GM23338 (cell line): ENCODE measurements at regions not wholly inside any gene's neighbourhood (a gene's known extent, or its start where the extent isn't known, plus 50 kb on each side); places are given as distances from the start of the nearest gene placed in this dataset.

Source experiments
- ATAC-seq: fragments of 200-7000 bp; cut with Tn5 transposase; 3 replicates; pipeline ENCODE4 v1.9.1; 2020
- DNase-seq: peaks from one replicate; pipeline ENCODE4 v3.0.0-alpha.2; 2015; ENCODE audit warnings: low spot score
- H2AFZ ChIP-seq: fragments of 200-600 bp; sonication (generic); 2 replicates; pipeline ENCODE4 v1.8.0; 2016; ENCODE audit warnings: antibody characterized with exemption, mild to moderate bottlenecking, moderate library complexity
- H3F3A ChIP-seq: fragments of 200-600 bp; sonication (generic); replicated peaks from 2 replicates; pipeline ENCODE4 v1.8.0; 2017; ENCODE audit warnings: antibody characterized with exemption, mixed run types, low read depth
- H3K27ac ChIP-seq: fragments of 200-600 bp; sonication (generic); 2 replicates; pipeline ENCODE4 v1.6.1; 2016; ENCODE audit warnings: low read depth
- H3K27me3 ChIP-seq: fragments of 200-600 bp; sonication (generic); 2 replicates; pipeline ENCODE4 v1.8.0; 2016; ENCODE audit warnings: mild to moderate bottlenecking, mixed run types, moderate library complexity; ENCODE audit not compliant: insufficient read depth
- H3K36me3 ChIP-seq: fragments of 200-600 bp; sonication (generic); 2 replicates; pipeline ENCODE4 v1.8.0; 2016; ENCODE audit warnings: mild to moderate bottlenecking; ENCODE audit not compliant: insufficient read depth
- H3K4me1 ChIP-seq: fragments of 200-600 bp; sonication (generic); 2 replicates; pipeline ENCODE4 v1.8.0; 2016; ENCODE audit warnings: mild to moderate bottlenecking, moderate library complexity; ENCODE audit not compliant: insufficient read depth
- H3K4me2 ChIP-seq: fragments of 200-600 bp; sonication (generic); 2 replicates; pipeline ENCODE4 v1.7.1; 2017; ENCODE audit warnings: mixed run types
- H3K4me3 ChIP-seq: fragments of 200-600 bp; sonication (generic); 2 replicates; pipeline ENCODE4 v1.6.1; 2016; ENCODE audit warnings: mixed run types
- H3K79me2 ChIP-seq: fragments of 200-600 bp; sonication (generic); replicated peaks from 2 replicates; pipeline ENCODE4 v1.8.0; 2017; ENCODE audit warnings: mild to moderate bottlenecking; ENCODE audit not compliant: insufficient read depth
- H3K9me2 ChIP-seq: fragments of 200-600 bp; sonication (generic); 2 replicates; pipeline ENCODE4 v1.8.0; 2017; ENCODE audit not compliant: insufficient read depth
- H4K20me1 ChIP-seq: fragments of 200-600 bp; sonication (generic); replicated peaks from 2 replicates; pipeline ENCODE4 v1.8.0; 2017; ENCODE audit warnings: mild to moderate bottlenecking; ENCODE audit not compliant: insufficient read depth
- H3K27ac Mint-ChIP-seq: 2 replicates; pipeline ENCODE4 v1.8.0; 2020; ENCODE audit warnings: inconsistent platforms, mild to moderate bottlenecking, moderate library complexity, mixed read lengths
- H3K27me3 Mint-ChIP-seq: 3 replicates; pipeline ENCODE4 v1.8.0; 2022; ENCODE audit warnings: low read depth, mild to moderate bottlenecking, moderate library complexity, mixed read lengths, inconsistent platforms; ENCODE audit not compliant: insufficient read depth, poor library complexity
- H3K36me3 Mint-ChIP-seq: 3 replicates; pipeline ENCODE4 v1.8.0; 2021; ENCODE audit warnings: low read depth, mild to moderate bottlenecking, inconsistent platforms, moderate library complexity, mixed read lengths
- H3K4me1 Mint-ChIP-seq: 3 replicates; pipeline ENCODE4 v1.8.0; 2020; ENCODE audit warnings: mild to moderate bottlenecking, inconsistent platforms, mixed read lengths
- H3K4me3 Mint-ChIP-seq: 3 replicates; pipeline ENCODE4 v1.8.0; 2021; ENCODE audit warnings: moderate library complexity, mild to moderate bottlenecking, inconsistent platforms, mixed read lengths
- H3K9me3 Mint-ChIP-seq: 3 replicates; pipeline ENCODE4 v1.8.0; 2020; ENCODE audit warnings: moderate library complexity, mild to moderate bottlenecking, inconsistent platforms, mixed read lengths
- CREB1 ChIP-seq: fragments of 250-450 bp; sonication (Bioruptor Pico); IDR thresholded peaks from 2 replicates; pipeline ENCODE4 v1.5.0; 2020; ENCODE audit warnings: low read depth, mild to moderate bottlenecking, moderate library complexity
- CTCF ChIP-seq, 2 experiments: fragments of 200-600 bp in 1 of 2; sonication (generic) in 1 of 2; conservative IDR thresholded peaks; 2 replicates each; pipeline versions ENCODE4 v1.5.1 to v1.6.1; 2016 to 2017; ENCODE audit warnings: antibody characterized with exemption in 2 of 2, low read depth in 2 of 2, mild to moderate bottlenecking in 2 of 2, moderate library complexity in 1 of 2
- ETS1 ChIP-seq: IDR thresholded peaks from 2 replicates; pipeline ENCODE4 v1.6.1; 2016; ENCODE audit warnings: antibody characterized with exemption
- EZH2 ChIP-seq: fragments of 200-600 bp; sonication (generic); IDR thresholded peaks from one replicate; pipeline ENCODE4 v1.8.0; 2017; ENCODE audit warnings: antibody characterized with exemption, mild to moderate bottlenecking, low read depth; ENCODE audit not compliant: unreplicated experiment
- EZH2phosphoT487 ChIP-seq: fragments of 200-600 bp; sonication (generic); IDR thresholded peaks from one replicate; pipeline ENCODE4 v1.8.1; 2018; ENCODE audit warnings: antibody characterized with exemption; ENCODE audit not compliant: unreplicated experiment
- JUNB ChIP-seq: IDR thresholded peaks from one replicate; pipeline ENCODE4 v1.6.1; 2016; ENCODE audit warnings: antibody characterized with exemption; ENCODE audit not compliant: unreplicated experiment
- NANOG ChIP-seq: IDR thresholded peaks from 2 replicates; pipeline ENCODE4 v1.6.1; 2016; ENCODE audit warnings: antibody characterized with exemption, borderline replicate concordance
- POLR2AphosphoS5 ChIP-seq: IDR thresholded peaks from 2 replicates; pipeline ENCODE4 v1.6.1; 2016; ENCODE audit warnings: antibody characterized with exemption, low read depth
- REST ChIP-seq: IDR thresholded peaks from one replicate; pipeline ENCODE4 v1.6.1; 2018; ENCODE audit warnings: antibody characterized with exemption; ENCODE audit not compliant: unreplicated experiment
- STAT1 ChIP-seq: IDR thresholded peaks from one replicate; pipeline ENCODE4 v1.6.1; 2016; ENCODE audit warnings: antibody characterized with exemption; ENCODE audit not compliant: unreplicated experiment
- ZNF114 ChIP-seq: fragments of 250-450 bp; sonication (Bioruptor Pico); IDR thresholded peaks from 2 replicates; pipeline ENCODE4 v1.5.0; 2020; ENCODE audit warnings: mild to moderate bottlenecking, moderate library complexity
- ZNF331 ChIP-seq: fragments of 250-450 bp; sonication (Bioruptor Pico); IDR thresholded peaks from 2 replicates; pipeline ENCODE4 v1.5.0; 2020; ENCODE audit warnings: low read depth, mild to moderate bottlenecking, moderate library complexity
- ZNF462 ChIP-seq: fragments of 250-450 bp; sonication (Bioruptor Pico); IDR thresholded peaks from 2 replicates; pipeline ENCODE4 v1.5.0; 2020; ENCODE audit warnings: mild to moderate bottlenecking, moderate library complexity

- Mint-ChIP-seq H3K36me3 (no peaks in the 10 kb centered on the region), H3K9me3 (no peaks in the 10 kb centered on the region)
Measured at GRCh38 chr4:164293743-164294142, 460.2 kb upstream of the SMIM31 start.

More at GRCh38 chr4:164293743-164294142, 460.2 kb upstream of the SMIM31 start:
- Histone ChIP-seq H3K4me3 (no peak overlapping the region), H3K4me1 (no peaks in the 10 kb centered on the region), H4K20me1 (no peaks in the 10 kb centered on the region), H3K4me2 (no peak overlapping the region), H3K36me3 (no peaks in the 10 kb centered on the region), H3K27me3 (no peaks in the 10 kb centered on the region), H3K27ac (no peak overlapping the region), H3K79me2 (no peaks in the 10 kb centered on the region), H3K9me2 (no peaks in the 10 kb centered on the region), H3F3A (no peaks in the 10 kb centered on the region), H2AFZ (no peak overlapping the region)
- Mint-ChIP-seq H3K27ac (no peak overlapping the region), H3K4me1 (no peaks in the 10 kb centered on the region), H3K4me3 (no peak overlapping the region), H3K27me3 (no peaks in the 10 kb centered on the region)
- no peak for DNase-seq
- no peak for ATAC-seq
- TF ChIP-seq EZH2phosphoT487 (no peak), JUNB (no peak), STAT1 (no peak), CREB1 (no peak), EZH2 (no peak), ZNF114 (CRISPR knock-in tag) (no peak), ETS1 (no peak), POLR2AphosphoS5 (no peak), NANOG (no peak), CTCF (conservative IDR thresholded peaks at IDR 0.05; ENCODE audit: low read depth in 2 of 2) (no peak), ZNF462 (CRISPR knock-in tag) (no peak), ZNF331 (CRISPR knock-in tag) (no peak), REST (no peak)
